CD14-positive monocyte (primary cell): ENCODE measurements at regions not wholly inside any gene's neighbourhood (a gene's known extent, or its start where the extent isn't known, plus 50 kb on each side); places are given as distances from the start of the nearest gene placed in this dataset.

ENCODE experiments used
- DNase-seq, 3 donors: peaks; one replicate each; pipeline ENCODE4 v3.0.0-alpha.2; 2011 to 2022
- H2AFZ ChIP-seq: 2 replicates; pipeline ENCODE4 v1.6.0; 2012; ENCODE audit warnings: mild to moderate bottlenecking, low read depth, low read length, inconsistent platforms; ENCODE audit not compliant: insufficient read depth, poor library complexity, severe bottlenecking
- H3K27ac ChIP-seq, 2 donors: 1 replicate in 1 of 2; 2 replicates in 1 of 2; pipeline ENCODE4 v1.5.1; 2012 to 2013; ENCODE audit warnings: low read length in 2 of 2, control low read depth in 1 of 2, inconsistent platforms in 1 of 2, low read depth in 1 of 2, mild to moderate bottlenecking in 1 of 2
- H3K27me3 ChIP-seq, 2 donors: one replicate each; pipeline versions ENCODE4 v1.6.0 to v1.6.1; 2011 to 2013; ENCODE audit warnings: low read length in 2 of 2; ENCODE audit not compliant: control insufficient read depth in 2 of 2, insufficient read depth in 2 of 2
- H3K36me3 ChIP-seq, 2 donors: replicated peaks in 1 of 2; 1 replicate in 1 of 2; 2 replicates in 1 of 2; pipeline versions ENCODE4 v1.5.1 to v1.6.1; 2012 to 2013; ENCODE audit warnings: low read length in 2 of 2, control low read depth in 1 of 2, inconsistent platforms in 1 of 2, mild to moderate bottlenecking in 1 of 2; ENCODE audit not compliant: insufficient read depth in 2 of 2, control insufficient read depth in 1 of 2
- H3K4me1 ChIP-seq, 2 donors: 1 replicate in 1 of 2; 2 replicates in 1 of 2; pipeline versions ENCODE4 v1.5.1 to v1.6.1; 2012 to 2013; ENCODE audit warnings: low read length in 2 of 2, control low read depth in 1 of 2, inconsistent platforms in 1 of 2, mild to moderate bottlenecking in 1 of 2, moderate library complexity in 1 of 2; ENCODE audit not compliant: insufficient read depth in 2 of 2, control insufficient read depth in 1 of 2
- H3K4me2 ChIP-seq: replicated peaks from 2 replicates; pipeline ENCODE3; 2012; ENCODE audit warnings: low read length, moderate library complexity, mild to moderate bottlenecking; ENCODE audit not compliant: poor library complexity, severe bottlenecking; ENCODE audit errors: extremely low read depth
- H3K4me3 ChIP-seq, 3 experiments: fragments of 200-600 bp in 1 of 3; sonication (generic) in 1 of 3; replicated peaks in 1 of 3; 1 replicate in 2 of 3; 2 replicates in 1 of 3; pipeline ENCODE4 v1.5.1; 2011 to 2013; ENCODE audit warnings: low read length in 3 of 3, mild to moderate bottlenecking in 3 of 3, control low read depth in 2 of 3, low read depth in 2 of 3, inconsistent platforms in 1 of 3, moderate library complexity in 1 of 3
- H3K79me2 ChIP-seq: 2 replicates; pipeline ENCODE4 v1.6.0; 2012; ENCODE audit warnings: mild to moderate bottlenecking, control low read depth, inconsistent platforms, low read length, moderate library complexity; ENCODE audit not compliant: insufficient read depth
- H3K9ac ChIP-seq: 2 replicates; pipeline ENCODE4 v1.6.0; 2017; ENCODE audit warnings: low read length, mild to moderate bottlenecking; ENCODE audit not compliant: insufficient read depth, poor library complexity, severe bottlenecking
- H3K9me3 ChIP-seq, 2 donors: replicated peaks in 1 of 2; 1 replicate in 1 of 2; 2 replicates in 1 of 2; pipeline versions ENCODE4 v1.5.1 to v1.6.1; 2012 to 2013; ENCODE audit warnings: low read length in 2 of 2, control low read depth in 1 of 2; ENCODE audit not compliant: control insufficient read depth in 1 of 2, insufficient read depth in 1 of 2
- H4K20me1 ChIP-seq: 2 replicates; pipeline ENCODE4 v1.6.0; 2012; ENCODE audit warnings: mild to moderate bottlenecking, low read length, control low read depth, moderate library complexity; ENCODE audit not compliant: insufficient read depth
- H3K27ac Mint-ChIP-seq, 7 donors: one replicate each; pipeline ENCODE4 v1.8.0; 2020; ENCODE audit warnings: mild to moderate bottlenecking in 7 of 7, mixed read lengths in 7 of 7, moderate library complexity in 6 of 7, inconsistent platforms in 2 of 7
- H3K27me3 Mint-ChIP-seq, 3 donors: one replicate each; pipeline ENCODE4 v1.8.0; 2021 to 2022; ENCODE audit warnings: low read depth in 3 of 3, mild to moderate bottlenecking in 3 of 3, mixed read lengths in 3 of 3, moderate library complexity in 3 of 3, inconsistent platforms in 1 of 3
- H3K36me3 Mint-ChIP-seq, 2 donors: one replicate each; pipeline ENCODE4 v1.8.0; 2020; ENCODE audit warnings: mixed read lengths in 2 of 2, inconsistent platforms in 1 of 2, mild to moderate bottlenecking in 1 of 2
- H3K4me1 Mint-ChIP-seq: one replicate; pipeline ENCODE4 v1.8.0; 2020; ENCODE audit warnings: mild to moderate bottlenecking, mixed read lengths
- H3K4me3 Mint-ChIP-seq, 2 donors: one replicate each; pipeline ENCODE4 v1.8.0; 2020; ENCODE audit warnings: mild to moderate bottlenecking in 2 of 2, mixed read lengths in 2 of 2, moderate library complexity in 1 of 2
- H3K9me3 Mint-ChIP-seq, 7 donors: one replicate each; pipeline ENCODE4 v1.8.0; 2020 to 2022; ENCODE audit warnings: mixed read lengths in 7 of 7, mild to moderate bottlenecking in 6 of 7, moderate library complexity in 6 of 7, inconsistent platforms in 2 of 7
- WGBS: methylation state at CpG from one replicate; pipeline ENCODE4 v1.1.5; 2013; ENCODE audit warnings: missing lambda C conversion rate; ENCODE audit not compliant: insufficient coverage; 5-methylcytosine and 5-hydroxymethylcytosine counted together
- intact Hi-C, 2 donors: fragments of 100-400 bp; cut with micrococcal nuclease; formaldehyde crosslinking; loops; one replicate each; pipeline versions ENCODE4 v1.15.0 to v1.15.1; 2023
- TF ChIP-seq, protein P1 (sequence below): fragments of 200-600 bp; IDR thresholded peaks from one replicate; pipeline ENCODE4 v1.8.0; 2022; ENCODE audit warnings: antibody characterized with exemption, mild to moderate bottlenecking

- H3K27me3 ChIP-seq: no peaks in the 10 kb centered on the region
- H3K36me3 ChIP-seq: no peaks in the 10 kb centered on the region
- H3K4me2 ChIP-seq: no peak overlapping the region
- no peak overlapping the region for H3K27ac ChIP-seq
- no peaks in the 10 kb centered on the region for H3K4me1 ChIP-seq
- Mint-ChIP-seq H3K27ac (no peak overlapping the region), H3K36me3 (no peaks in the 10 kb centered on the region), H3K27me3 (no peaks in the 10 kb centered on the region), H3K4me3 (no peak overlapping the region), H3K9me3 (peaks cover 0 to 3% (median under 1%) of the 10 kb centered on the region in 7 donors), H3K4me1 (no peaks in the 10 kb centered on the region)
- no peaks in the 10 kb centered on the region for H3K79me2 ChIP-seq
- H3K4me3 ChIP-seq: no peak overlapping the region
- DNase-seq: no peak
- intact Hi-C loops: no loop called here
- no peak overlapping the region for H2AFZ ChIP-seq
- TF ChIP-seq, protein P1, sequence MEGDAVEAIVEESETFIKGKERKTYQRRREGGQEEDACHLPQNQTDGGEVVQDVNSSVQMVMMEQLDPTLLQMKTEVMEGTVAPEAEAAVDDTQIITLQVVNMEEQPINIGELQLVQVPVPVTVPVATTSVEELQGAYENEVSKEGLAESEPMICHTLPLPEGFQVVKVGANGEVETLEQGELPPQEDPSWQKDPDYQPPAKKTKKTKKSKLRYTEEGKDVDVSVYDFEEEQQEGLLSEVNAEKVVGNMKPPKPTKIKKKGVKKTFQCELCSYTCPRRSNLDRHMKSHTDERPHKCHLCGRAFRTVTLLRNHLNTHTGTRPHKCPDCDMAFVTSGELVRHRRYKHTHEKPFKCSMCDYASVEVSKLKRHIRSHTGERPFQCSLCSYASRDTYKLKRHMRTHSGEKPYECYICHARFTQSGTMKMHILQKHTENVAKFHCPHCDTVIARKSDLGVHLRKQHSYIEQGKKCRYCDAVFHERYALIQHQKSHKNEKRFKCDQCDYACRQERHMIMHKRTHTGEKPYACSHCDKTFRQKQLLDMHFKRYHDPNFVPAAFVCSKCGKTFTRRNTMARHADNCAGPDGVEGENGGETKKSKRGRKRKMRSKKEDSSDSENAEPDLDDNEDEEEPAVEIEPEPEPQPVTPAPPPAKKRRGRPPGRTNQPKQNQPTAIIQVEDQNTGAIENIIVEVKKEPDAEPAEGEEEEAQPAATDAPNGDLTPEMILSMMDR: no peak
- H3K9me3 ChIP-seq: no peaks in the 10 kb centered on the region
- H3K9ac ChIP-seq: no peak overlapping the region
- no peaks in the 10 kb centered on the region for H4K20me1 ChIP-seq
- no CpG with 5 or more reads among the region's 2 CpGs for WGBS
These were observed 730.2 kb upstream of the GJE1 start for GRCh38 chr6:141402489-141402888.

GRCh38 chr6:141401851-141402250 lies 730.9 kb upstream of the GJE1 start:
- Histone ChIP-seq H3K36me3 (no peaks in the 10 kb centered on the region), H3K9me3 (no peaks in the 10 kb centered on the region), H3K4me1 (no peaks in the 10 kb centered on the region), H3K4me2 (no peak overlapping the region), H3K27me3 (no peaks in the 10 kb centered on the region), H3K27ac (no peak overlapping the region), H3K4me3 (no peak overlapping the region), H2AFZ (no peak overlapping the region), H4K20me1 (no peaks in the 10 kb centered on the region), H3K79me2 (no peaks in the 10 kb centered on the region), H3K9ac (no peak overlapping the region)
- peaks cover 0 to 3% (median 0%) of the 10 kb centered on the region in 7 donors for H3K9me3 Mint-ChIP-seq
- no peaks in the 10 kb centered on the region for H3K4me1 Mint-ChIP-seq
- 100% methylated on average over 3 of the region's 3 CpGs for WGBS
- H3K27ac Mint-ChIP-seq: no peak overlapping the region
- intact Hi-C loops: no loop called here
- H3K36me3 Mint-ChIP-seq: no peaks in the 10 kb centered on the region
- TF ChIP-seq, protein P1: no peak
- no peak overlapping the region for H3K4me3 Mint-ChIP-seq
- no peaks in the 10 kb centered on the region for H3K27me3 Mint-ChIP-seq
- DNase-seq: no peak
